HG03039 (cell line): ENCODE measurements at regions not wholly inside any gene's neighbourhood (a gene's known extent, or its start where the extent isn't known, plus 50 kb on each side); places are given as distances from the start of the nearest gene placed in this dataset.

Experiments used
- ATAC-seq: cut with Tn5 transposase; IDR thresholded peaks from one replicate; pipeline ENCODE4 v1.9.1; 2021; ENCODE audit warnings: mild to moderate bottlenecking, moderate library complexity; ENCODE audit not compliant: unreplicated experiment

GRCh38 chr1:116321766-116322175, 51.3 kb upstream of the ATP1A1 start:
- no peak for ATAC-seq

- no peak for ATAC-seq
These were observed 50.2 kb upstream of the ATP1A1 start for GRCh38 chr1:116322752-116323405.
